Activated T-helper 17 cell treated with anti-CD3 and anti-CD28 coated beads, Interleukin-2, amount 50 U/mL, for 72 hours (primary cell): ENCODE measurements at regions not wholly inside any gene's neighbourhood (a gene's known extent, or its start where the extent isn't known, plus 50 kb on each side); places are given as distances from the start of the nearest gene placed in this dataset.

Experiments used
- ATAC-seq: fragments of 150-1000 bp; cut with Tn5 transposase; replicated peaks from 2 replicates; pipeline ENCODE4 v1.10.0; 2021; ENCODE audit warnings: mild to moderate bottlenecking, moderate library complexity
- H3K27ac Mint-ChIP-seq: one replicate; pipeline ENCODE4 v1.8.0; 2022; ENCODE audit warnings: mixed read lengths
- H3K27me3 Mint-ChIP-seq: one replicate; pipeline ENCODE4 v1.8.0; 2022; ENCODE audit warnings: mixed read lengths
- H3K36me3 Mint-ChIP-seq: one replicate; pipeline ENCODE4 v1.8.0; 2022; ENCODE audit warnings: low read depth, mild to moderate bottlenecking, mixed read lengths
- H3K4me1 Mint-ChIP-seq: one replicate; pipeline ENCODE4 v1.8.0; 2022; ENCODE audit warnings: mixed read lengths
- H3K4me3 Mint-ChIP-seq: one replicate; pipeline ENCODE4 v1.8.0; 2022; ENCODE audit warnings: mild to moderate bottlenecking, mixed read lengths
- H3K9me3 Mint-ChIP-seq: one replicate; pipeline ENCODE4 v1.8.0; 2022; ENCODE audit warnings: mixed read lengths

GRCh38 chr9:105921057-105921726 is 226.9 kb downstream of the TMEM38B start:
- H3K27ac Mint-ChIP-seq, result no peak overlapping the region
- H3K4me3 Mint-ChIP-seq, result no peak overlapping the region
- H3K27me3 Mint-ChIP-seq, result no peaks in the 10 kb centered on the region
- no peaks in the 10 kb centered on the region for H3K4me1 Mint-ChIP-seq
- no peaks in the 10 kb centered on the region for H3K36me3 Mint-ChIP-seq
- H3K9me3 Mint-ChIP-seq, result no peaks in the 10 kb centered on the region
- no peak for ATAC-seq

GRCh38 chr9:105928416-105928815 is 234.1 kb downstream of the TMEM38B start:
- H3K4me1 Mint-ChIP-seq, result no peaks in the 10 kb centered on the region
- H3K36me3 Mint-ChIP-seq, result no peaks in the 10 kb centered on the region
- H3K4me3 Mint-ChIP-seq, result no peak overlapping the region
- no peaks in the 10 kb centered on the region for H3K9me3 Mint-ChIP-seq
- no peaks in the 10 kb centered on the region for H3K27me3 Mint-ChIP-seq
- H3K27ac Mint-ChIP-seq, result no peak overlapping the region
- ATAC-seq, result no peak

GRCh38 chr9:105930011-105930627 is 235.8 kb downstream of the TMEM38B start:
- no peak overlapping the region for H3K27ac Mint-ChIP-seq
- no peaks in the 10 kb centered on the region for H3K36me3 Mint-ChIP-seq

GRCh38 chr9:105932276-105932675 is 237.9 kb downstream of the TMEM38B start:
- Mint-ChIP-seq H3K4me1 (no peaks in the 10 kb centered on the region), H3K9me3 (peaks cover 4% of the 10 kb centered on the region), H3K27me3 (no peaks in the 10 kb centered on the region), H3K4me3 (no peak overlapping the region), H3K36me3 (no peaks in the 10 kb centered on the region), H3K27ac (no peak overlapping the region)
- ATAC-seq, result no peak

More at GRCh38 chr9:105930011-105930627, 235.8 kb downstream of the TMEM38B start:
- Mint-ChIP-seq H3K4me1 (no peaks in the 10 kb centered on the region), H3K9me3 (peaks cover 4% of the 10 kb centered on the region), H3K27me3 (no peaks in the 10 kb centered on the region), H3K4me3 (no peak overlapping the region)
- no peak for ATAC-seq

- Mint-ChIP-seq H3K4me3 (no peak overlapping the region), H3K27me3 (no peaks in the 10 kb centered on the region), H3K9me3 (peaks cover 8% of the 10 kb centered on the region)
Observed at GRCh38 chr9:105950448-105950847, 256.1 kb downstream of the TMEM38B start.

GRCh38 chr9:105950894-105951293 is 256.6 kb downstream of the TMEM38B start:
- H3K27me3 Mint-ChIP-seq, result no peaks in the 10 kb centered on the region
- ATAC-seq, result no peak
- no peaks in the 10 kb centered on the region for H3K4me1 Mint-ChIP-seq
- H3K4me3 Mint-ChIP-seq, result no peak overlapping the region
- no peaks in the 10 kb centered on the region for H3K36me3 Mint-ChIP-seq
- no peak overlapping the region for H3K27ac Mint-ChIP-seq
- H3K9me3 Mint-ChIP-seq, result peaks cover 8% of the 10 kb centered on the region

More at GRCh38 chr9:105950448-105950847, 256.1 kb downstream of the TMEM38B start:
- Mint-ChIP-seq H3K36me3 (no peaks in the 10 kb centered on the region), H3K4me1 (no peaks in the 10 kb centered on the region), H3K27ac (no peak overlapping the region)
- no peak for ATAC-seq

GRCh38 chr9:105954517-105954916 is 260.2 kb downstream of the TMEM38B start:
- Mint-ChIP-seq H3K27me3 (no peaks in the 10 kb centered on the region), H3K36me3 (no peaks in the 10 kb centered on the region)

GRCh38 chr9:105957830-105958229 is 263.5 kb downstream of the TMEM38B start:
- no peaks in the 10 kb centered on the region for H3K27me3 Mint-ChIP-seq
- no peak for ATAC-seq
- H3K9me3 Mint-ChIP-seq, result peaks cover 9% of the 10 kb centered on the region
- no peaks in the 10 kb centered on the region for H3K4me1 Mint-ChIP-seq
- no peak overlapping the region for H3K4me3 Mint-ChIP-seq
- H3K27ac Mint-ChIP-seq, result no peak overlapping the region
- H3K36me3 Mint-ChIP-seq, result no peaks in the 10 kb centered on the region

More at GRCh38 chr9:105954517-105954916, 260.2 kb downstream of the TMEM38B start:
- Mint-ChIP-seq H3K4me1 (no peaks in the 10 kb centered on the region), H3K4me3 (no peak overlapping the region), H3K9me3 (peaks cover 9% of the 10 kb centered on the region), H3K27ac (no peak overlapping the region)
- ATAC-seq, result no peak

- no peaks in the 10 kb centered on the region for H3K27me3 Mint-ChIP-seq
- H3K9me3 Mint-ChIP-seq, result peaks cover 9% of the 10 kb centered on the region
- no peak overlapping the region for H3K4me3 Mint-ChIP-seq
- H3K36me3 Mint-ChIP-seq, result no peaks in the 10 kb centered on the region
- no peak overlapping the region for H3K27ac Mint-ChIP-seq
- H3K4me1 Mint-ChIP-seq, result no peaks in the 10 kb centered on the region
- no peak for ATAC-seq
Observed at GRCh38 chr9:105958587-105958986, 264.2 kb downstream of the TMEM38B start.

GRCh38 chr9:105959531-105959930 is 265.2 kb downstream of the TMEM38B start:
- Mint-ChIP-seq H3K9me3 (peaks cover 9% of the 10 kb centered on the region), H3K27me3 (no peaks in the 10 kb centered on the region), H3K27ac (no peak overlapping the region), H3K36me3 (no peaks in the 10 kb centered on the region), H3K4me3 (no peak overlapping the region), H3K4me1 (no peaks in the 10 kb centered on the region)
- ATAC-seq, result no peak

- peaks cover 5% of the 10 kb centered on the region for H3K9me3 Mint-ChIP-seq
- no peaks in the 10 kb centered on the region for H3K4me1 Mint-ChIP-seq
- ATAC-seq, result no peak
- no peak overlapping the region for H3K27ac Mint-ChIP-seq
- H3K4me3 Mint-ChIP-seq, result no peak overlapping the region
- no peaks in the 10 kb centered on the region for H3K27me3 Mint-ChIP-seq
- no peaks in the 10 kb centered on the region for H3K36me3 Mint-ChIP-seq
Observed at GRCh38 chr9:105963343-105964099, 269.2 kb downstream of the TMEM38B start.

- no peak for ATAC-seq
- Mint-ChIP-seq H3K36me3 (no peaks in the 10 kb centered on the region), H3K9me3 (no peaks in the 10 kb centered on the region), H3K4me3 (no peak overlapping the region), H3K27ac (no peak overlapping the region), H3K27me3 (no peaks in the 10 kb centered on the region), H3K4me1 (no peaks in the 10 kb centered on the region)
Observed at GRCh38 chr9:105964156-105964555, 269.8 kb downstream of the TMEM38B start.

- Mint-ChIP-seq H3K4me3 (no peak overlapping the region), H3K27ac (no peak overlapping the region), H3K4me1 (no peaks in the 10 kb centered on the region), H3K9me3 (no peaks in the 10 kb centered on the region), H3K36me3 (no peaks in the 10 kb centered on the region), H3K27me3 (no peaks in the 10 kb centered on the region)
- ATAC-seq, result no peak
Observed at GRCh38 chr9:105966834-105967233, 272.5 kb downstream of the TMEM38B start.

- Mint-ChIP-seq H3K27ac (no peak overlapping the region), H3K4me1 (no peaks in the 10 kb centered on the region), H3K9me3 (no peaks in the 10 kb centered on the region), H3K27me3 (no peaks in the 10 kb centered on the region), H3K36me3 (no peaks in the 10 kb centered on the region), H3K4me3 (no peak overlapping the region)
- ATAC-seq, result no peak
Observed at GRCh38 chr9:105967248-105967647, 272.9 kb downstream of the TMEM38B start.

GRCh38 chr9:105967797-105968196 is 273.5 kb downstream of the TMEM38B start:
- no peaks in the 10 kb centered on the region for H3K36me3 Mint-ChIP-seq
- H3K9me3 Mint-ChIP-seq, result no peaks in the 10 kb centered on the region
- no peak overlapping the region for H3K27ac Mint-ChIP-seq
- no peak for ATAC-seq
- H3K27me3 Mint-ChIP-seq, result no peaks in the 10 kb centered on the region
- H3K4me1 Mint-ChIP-seq, result no peaks in the 10 kb centered on the region
- H3K4me3 Mint-ChIP-seq, result no peak overlapping the region
